ENCODE measurements at regions not wholly inside any gene's neighbourhood (a gene's known extent, or its start where the extent isn't known, plus 50 kb on each side); places are given as distances from the start of the nearest gene placed in this dataset.
"Not testable (repeated sequence)": the region's sequence is repeated elsewhere in the genome, so short reads cannot be mapped to it uniquely, and the experiment has no call there.

- H3K27me3 Mint-ChIP-seq (ENCODE audit: low read depth) = peaks cover 4% of the 10 kb centered on the region
- H3K27ac Mint-ChIP-seq = no peak overlapping the region
- H3K9me3 Mint-ChIP-seq = no peaks in the 10 kb centered on the region
- H3K4me3 Mint-ChIP-seq = no peak overlapping the region
- H3K36me3 Mint-ChIP-seq (ENCODE audit: low read depth) = no peaks in the 10 kb centered on the region
- peaks cover 5% of the 10 kb centered on the region for H3K4me1 Mint-ChIP-seq (ENCODE audit: low read depth)
These were observed 102.6 kb upstream of the LMNTD1 start for GRCh38 chr12:25655702-25656101.

- Mint-ChIP-seq H3K9me3 (no peaks in the 10 kb centered on the region), H3K27me3 (ENCODE audit: low read depth) (no peaks in the 10 kb centered on the region), H3K4me3 (no peak overlapping the region), H3K4me1 (ENCODE audit: low read depth) (no peaks in the 10 kb centered on the region), H3K36me3 (ENCODE audit: low read depth) (no peaks in the 10 kb centered on the region), H3K27ac (no peak overlapping the region)
These were observed 106.5 kb upstream of the LMNTD1 start for GRCh38 chr12:25659621-25660020.

GRCh38 chr12:25670076-25671055 lies 117.3 kb upstream of the LMNTD1 start:
- H3K9me3 Mint-ChIP-seq = no peaks in the 10 kb centered on the region

GRCh38 chr12:25675808-25676207 lies 122.7 kb upstream of the LMNTD1 start:
- no peaks in the 10 kb centered on the region for H3K36me3 Mint-ChIP-seq (ENCODE audit: low read depth)
- H3K9me3 Mint-ChIP-seq = no peaks in the 10 kb centered on the region
- no peaks in the 10 kb centered on the region for H3K4me1 Mint-ChIP-seq (ENCODE audit: low read depth)
- H3K4me3 Mint-ChIP-seq = no peak overlapping the region
- peaks cover 2% of the 10 kb centered on the region for H3K27me3 Mint-ChIP-seq (ENCODE audit: low read depth)
- no peak overlapping the region for H3K27ac Mint-ChIP-seq

More at GRCh38 chr12:25670076-25671055, 117.3 kb upstream of the LMNTD1 start:
- Mint-ChIP-seq H3K36me3 (ENCODE audit: low read depth) (no peaks in the 10 kb centered on the region), H3K4me3 (no peak overlapping the region), H3K27ac (no peak overlapping the region), H3K27me3 (ENCODE audit: low read depth) (peaks cover 7% of the 10 kb centered on the region), H3K4me1 (ENCODE audit: low read depth) (no peaks in the 10 kb centered on the region)

GRCh38 chr12:25677232-25677937 lies 124.3 kb upstream of the LMNTD1 start:
- no peaks in the 10 kb centered on the region for H3K36me3 Mint-ChIP-seq (ENCODE audit: low read depth)
- H3K4me1 Mint-ChIP-seq (ENCODE audit: low read depth) = no peaks in the 10 kb centered on the region
- no peaks in the 10 kb centered on the region for H3K9me3 Mint-ChIP-seq
- no peaks in the 10 kb centered on the region for H3K27me3 Mint-ChIP-seq (ENCODE audit: low read depth)
- H3K27ac Mint-ChIP-seq = no peak overlapping the region
- no peak overlapping the region for H3K4me3 Mint-ChIP-seq

- H3K4me1 Mint-ChIP-seq (ENCODE audit: low read depth) = no peaks in the 10 kb centered on the region
- peaks cover 9% of the 10 kb centered on the region for H3K9me3 Mint-ChIP-seq
- H3K4me3 Mint-ChIP-seq = no peak overlapping the region
- H3K36me3 Mint-ChIP-seq (ENCODE audit: low read depth) = no peaks in the 10 kb centered on the region
- H3K27ac Mint-ChIP-seq = no peak overlapping the region
- no peaks in the 10 kb centered on the region for H3K27me3 Mint-ChIP-seq (ENCODE audit: low read depth)
These were observed 128.5 kb upstream of the LMNTD1 start for GRCh38 chr12:25681580-25681979.

GRCh38 chr12:25682421-25682820 lies 129.3 kb upstream of the LMNTD1 start:
- Mint-ChIP-seq H3K4me3 (no peak overlapping the region), H3K4me1 (ENCODE audit: low read depth) (no peaks in the 10 kb centered on the region), H3K36me3 (ENCODE audit: low read depth) (no peaks in the 10 kb centered on the region), H3K27ac (no peak overlapping the region), H3K9me3 (peaks cover 9% of the 10 kb centered on the region), H3K27me3 (ENCODE audit: low read depth) (no peaks in the 10 kb centered on the region)

- H3K9me3 Mint-ChIP-seq = peaks cover 9% of the 10 kb centered on the region
- H3K27me3 Mint-ChIP-seq (ENCODE audit: low read depth) = no peaks in the 10 kb centered on the region
- H3K4me1 Mint-ChIP-seq (ENCODE audit: low read depth) = no peaks in the 10 kb centered on the region
- no peaks in the 10 kb centered on the region for H3K36me3 Mint-ChIP-seq (ENCODE audit: low read depth)
- no peak overlapping the region for H3K4me3 Mint-ChIP-seq
- H3K27ac Mint-ChIP-seq = no peak overlapping the region
These were observed 131.0 kb upstream of the LMNTD1 start for GRCh38 chr12:25684070-25684469.

GRCh38 chr12:25686351-25686750 lies 133.3 kb upstream of the LMNTD1 start:
- Mint-ChIP-seq H3K9me3 (peaks cover 9% of the 10 kb centered on the region), H3K4me1 (ENCODE audit: low read depth) (no peaks in the 10 kb centered on the region), H3K4me3 (no peak overlapping the region), H3K27ac (no peak overlapping the region), H3K36me3 (ENCODE audit: low read depth) (no peaks in the 10 kb centered on the region), H3K27me3 (ENCODE audit: low read depth) (no peaks in the 10 kb centered on the region)

- Mint-ChIP-seq H3K4me1 (ENCODE audit: low read depth) (no peaks in the 10 kb centered on the region), H3K27ac (no peak overlapping the region), H3K36me3 (ENCODE audit: low read depth) (no peaks in the 10 kb centered on the region), H3K9me3 (peaks cover 9% of the 10 kb centered on the region), H3K27me3 (ENCODE audit: low read depth) (no peaks in the 10 kb centered on the region), H3K4me3 (no peak overlapping the region)
These were observed 134.1 kb upstream of the LMNTD1 start for GRCh38 chr12:25687226-25687625.

GRCh38 chr12:25688851-25689250 lies 135.8 kb upstream of the LMNTD1 start:
- not testable (repeated sequence) for H3K4me3 Mint-ChIP-seq; H3K36me3 Mint-ChIP-seq (ENCODE audit: low read depth); H3K27ac Mint-ChIP-seq; H3K4me1 Mint-ChIP-seq (ENCODE audit: low read depth); H3K9me3 Mint-ChIP-seq; H3K27me3 Mint-ChIP-seq (ENCODE audit: low read depth)

- H3K4me3 Mint-ChIP-seq = no peak overlapping the region
- no peaks in the 10 kb centered on the region for H3K36me3 Mint-ChIP-seq (ENCODE audit: low read depth)
- H3K27me3 Mint-ChIP-seq (ENCODE audit: low read depth) = no peaks in the 10 kb centered on the region
- peaks cover 4% of the 10 kb centered on the region for H3K9me3 Mint-ChIP-seq
- H3K4me1 Mint-ChIP-seq (ENCODE audit: low read depth) = no peaks in the 10 kb centered on the region
- no peak overlapping the region for H3K27ac Mint-ChIP-seq
These were observed 137.0 kb upstream of the LMNTD1 start for GRCh38 chr12:25689996-25690501.

GRCh38 chr12:25690996-25691864 lies 138.1 kb upstream of the LMNTD1 start:
- no peak overlapping the region for H3K27ac Mint-ChIP-seq
- H3K27me3 Mint-ChIP-seq (ENCODE audit: low read depth) = no peaks in the 10 kb centered on the region
- H3K36me3 Mint-ChIP-seq (ENCODE audit: low read depth) = no peaks in the 10 kb centered on the region
- no peak overlapping the region for H3K4me3 Mint-ChIP-seq
- no peaks in the 10 kb centered on the region for H3K9me3 Mint-ChIP-seq
- no peaks in the 10 kb centered on the region for H3K4me1 Mint-ChIP-seq (ENCODE audit: low read depth)

- Mint-ChIP-seq H3K36me3 (ENCODE audit: low read depth) (no peaks in the 10 kb centered on the region), H3K27me3 (ENCODE audit: low read depth) (no peaks in the 10 kb centered on the region), H3K9me3 (no peaks in the 10 kb centered on the region), H3K27ac (no peak overlapping the region), H3K4me1 (ENCODE audit: low read depth) (no peaks in the 10 kb centered on the region), H3K4me3 (no peak overlapping the region)
These were observed 138.7 kb upstream of the LMNTD1 start for GRCh38 chr12:25691865-25692114.
